HG02981 (cell line): ENCODE measurements at regions not wholly inside any gene's neighbourhood (a gene's known extent, or its start where the extent isn't known, plus 50 kb on each side); places are given as distances from the start of the nearest gene placed in this dataset.

Experiments used
- ATAC-seq: cut with Tn5 transposase; IDR thresholded peaks from one replicate; pipeline ENCODE4 v1.9.1; 2021; ENCODE audit warnings: mild to moderate bottlenecking, moderate library complexity; ENCODE audit not compliant: unreplicated experiment

GRCh38 chr14:53491256-53491883 is 338.2 kb upstream of the DDHD1 start:
- ATAC-seq: no peak

DNA sequence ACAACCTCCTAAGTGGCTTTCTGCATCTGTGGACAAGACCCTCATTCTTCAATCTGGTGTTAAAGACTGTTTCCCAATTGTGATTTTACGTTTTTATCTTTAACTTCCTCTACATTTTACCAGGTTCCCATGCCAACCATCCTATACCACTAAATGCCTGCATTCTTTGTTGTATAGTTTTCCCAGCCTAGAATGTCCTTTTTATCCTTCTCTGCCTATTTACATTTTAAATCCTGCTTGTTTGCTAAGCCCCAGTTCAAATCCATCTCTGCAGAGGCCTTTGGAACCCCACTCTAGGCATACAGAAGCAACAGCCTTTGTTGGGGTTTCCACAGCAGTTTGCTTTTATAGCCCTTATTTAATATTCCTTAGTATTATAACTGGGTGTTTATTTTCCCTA is 325.1 kb upstream of the DDHD1 start:
- no peak for ATAC-seq

GRCh38 chr14:53473480-53473879 is 320.4 kb upstream of the DDHD1 start:
- ATAC-seq: no peak

DNA sequence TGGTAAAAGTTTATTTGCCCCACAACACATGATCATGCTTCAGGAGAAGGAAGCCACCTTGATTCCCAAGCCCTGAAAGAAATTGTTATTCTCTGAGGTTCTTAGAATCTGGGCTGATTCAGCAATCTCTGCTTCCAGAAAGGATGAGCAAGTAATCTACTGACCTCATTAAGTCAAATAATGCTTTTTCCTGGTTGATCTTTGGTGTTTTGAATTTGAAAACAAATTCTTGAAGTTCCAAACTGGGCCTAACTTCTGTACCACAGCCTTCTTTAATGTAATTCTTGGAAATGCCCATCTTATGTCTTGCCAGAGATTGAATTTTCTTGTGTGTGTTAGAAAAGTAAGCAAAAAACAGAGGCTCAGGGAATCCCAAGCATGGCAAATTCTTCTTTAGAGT is 319.2 kb upstream of the DDHD1 start:
- no peak for ATAC-seq

DNA sequence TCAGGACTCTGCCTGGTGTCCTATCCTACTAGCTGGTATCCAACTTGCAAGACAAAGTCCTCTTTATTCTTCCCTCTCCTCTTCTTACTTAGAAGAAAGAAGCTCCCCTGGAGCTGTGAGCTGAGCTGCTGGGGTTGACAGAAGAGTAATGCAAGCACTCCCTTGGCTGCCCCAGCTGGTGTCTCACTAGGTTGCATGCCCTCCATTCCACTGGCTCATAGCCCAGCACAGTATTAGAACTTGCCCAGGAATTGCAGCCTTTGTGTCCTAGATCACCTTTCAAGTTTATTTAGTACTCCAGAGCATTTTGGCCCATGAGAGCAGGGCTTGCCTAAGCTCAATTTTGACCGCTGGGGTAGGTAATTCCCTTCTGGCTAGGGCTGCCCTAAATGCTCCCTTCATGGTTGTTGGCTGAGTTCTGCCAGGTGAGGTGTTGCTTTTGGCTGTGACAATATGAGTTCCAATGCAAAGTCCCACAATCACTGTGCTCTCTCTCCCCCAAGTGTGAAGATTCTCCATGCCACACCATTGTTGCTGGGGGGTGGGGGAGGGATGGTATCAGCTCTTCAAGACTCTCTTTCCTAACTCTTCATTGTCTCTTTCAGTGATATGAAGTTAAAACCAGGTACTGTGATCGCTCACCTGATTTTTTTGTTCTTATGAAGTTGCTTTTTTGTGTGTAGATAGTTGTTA is 317.4 kb upstream of the DDHD1 start:
- ATAC-seq: no peak

DNA sequence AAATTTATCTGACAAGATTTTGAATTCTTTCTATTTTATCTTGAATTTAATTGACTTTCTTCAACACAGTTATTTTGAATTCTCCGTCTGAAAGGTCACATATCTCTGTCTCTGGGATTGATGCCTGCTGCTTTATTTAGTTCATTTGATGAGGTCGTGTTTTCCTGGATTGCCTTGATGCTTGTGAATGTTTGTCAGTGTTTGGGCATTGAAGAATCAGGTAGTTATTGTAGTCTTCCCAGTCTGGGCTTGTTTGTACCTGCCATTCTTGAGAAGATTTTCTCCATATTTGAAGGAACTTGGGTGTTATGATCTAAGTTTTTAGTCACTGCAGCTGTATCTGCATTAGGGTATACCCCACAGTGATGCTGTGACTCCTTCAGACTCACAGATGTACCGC is 315.8 kb upstream of the DDHD1 start:
- ATAC-seq: no peak

DNA sequence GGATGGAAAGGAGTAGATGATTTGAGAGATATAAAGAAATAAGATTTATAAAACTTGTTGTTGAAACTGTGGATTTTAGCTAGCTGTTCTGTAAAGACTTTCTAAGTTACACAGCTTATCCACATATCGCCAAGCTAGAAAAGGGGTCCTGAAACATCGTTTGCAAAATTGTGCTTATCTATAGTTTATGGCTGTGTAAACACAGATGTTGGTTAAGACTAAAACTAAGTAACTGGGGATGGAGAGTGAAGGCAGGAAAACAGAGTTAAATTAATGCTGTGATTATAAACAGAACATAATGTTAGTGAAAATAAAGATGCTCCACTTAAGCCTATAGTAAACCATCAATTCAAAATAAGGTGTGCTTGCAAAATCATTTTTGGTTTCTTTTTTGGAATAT is 311.3 kb upstream of the DDHD1 start:
- ATAC-seq: no peak

- ATAC-seq: no peak
Measured at GRCh38 chr14:53462931-53463778, 310.0 kb upstream of the DDHD1 start.

- no peak for ATAC-seq
Measured at GRCh38 chr14:53461858-53462257, 308.7 kb upstream of the DDHD1 start.

DNA sequence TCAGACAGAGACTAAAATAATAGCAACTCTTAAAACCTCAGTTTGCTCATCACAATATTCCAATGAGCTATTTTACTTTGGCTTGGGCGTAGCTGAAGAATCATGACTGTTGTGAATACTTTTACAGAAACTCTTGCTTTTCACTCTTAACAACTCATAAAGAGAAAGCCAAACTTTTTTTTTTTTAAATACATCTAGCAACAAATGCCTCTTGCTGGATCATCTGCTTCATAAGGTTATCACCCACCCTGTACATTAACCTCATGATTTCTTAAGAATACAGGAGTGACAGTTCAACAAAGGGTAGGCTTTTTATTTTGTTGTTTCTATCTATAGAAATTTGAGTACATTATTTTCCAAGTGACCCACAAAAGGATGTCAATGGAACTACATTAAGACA is 307.4 kb upstream of the DDHD1 start:
- ATAC-seq: no peak

DNA sequence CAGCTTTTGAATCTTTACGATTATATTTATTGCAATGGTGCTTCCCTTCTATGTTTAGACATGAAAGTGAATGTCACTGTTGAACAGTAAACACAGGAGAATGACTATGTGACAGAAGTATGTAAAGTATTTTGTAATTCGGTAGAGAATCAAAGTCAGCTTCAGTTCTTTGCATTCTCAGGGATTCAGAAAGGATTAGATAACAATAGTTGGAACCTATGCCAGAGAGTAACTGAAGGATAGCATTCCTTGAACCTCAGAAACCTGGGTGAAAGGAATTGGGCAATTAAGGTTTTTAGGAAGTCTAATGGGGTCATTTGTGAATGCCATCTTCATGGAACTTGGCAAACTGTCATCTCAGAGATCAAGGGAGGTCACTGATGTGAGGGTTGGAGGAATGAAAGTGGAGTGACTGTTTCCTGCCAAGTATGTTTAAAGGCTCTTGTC is 305.3 kb upstream of the DDHD1 start:
- ATAC-seq: no peak

DNA sequence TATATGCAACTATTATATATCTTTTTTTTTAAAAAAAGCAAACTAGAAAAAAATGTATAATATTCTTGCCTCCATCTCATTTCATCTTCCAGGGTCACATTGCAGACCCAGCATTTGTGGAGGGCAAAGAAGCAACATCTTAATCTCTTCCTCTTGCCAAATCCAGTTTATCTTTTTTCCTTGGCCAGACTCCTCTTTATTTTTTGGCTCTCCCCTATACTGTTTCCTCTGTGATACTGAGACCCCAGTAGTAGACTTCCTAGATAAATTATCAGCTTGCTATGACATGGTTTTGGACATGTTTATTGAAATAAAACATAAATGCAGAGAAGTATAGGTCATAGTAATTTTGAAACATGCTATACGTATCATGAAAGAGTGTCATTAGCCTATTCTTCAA is 303.8 kb upstream of the DDHD1 start:
- ATAC-seq: no peak

- ATAC-seq: no peak
Measured at GRCh38 chr14:53452005-53452673, 299.0 kb upstream of the DDHD1 start.

DNA sequence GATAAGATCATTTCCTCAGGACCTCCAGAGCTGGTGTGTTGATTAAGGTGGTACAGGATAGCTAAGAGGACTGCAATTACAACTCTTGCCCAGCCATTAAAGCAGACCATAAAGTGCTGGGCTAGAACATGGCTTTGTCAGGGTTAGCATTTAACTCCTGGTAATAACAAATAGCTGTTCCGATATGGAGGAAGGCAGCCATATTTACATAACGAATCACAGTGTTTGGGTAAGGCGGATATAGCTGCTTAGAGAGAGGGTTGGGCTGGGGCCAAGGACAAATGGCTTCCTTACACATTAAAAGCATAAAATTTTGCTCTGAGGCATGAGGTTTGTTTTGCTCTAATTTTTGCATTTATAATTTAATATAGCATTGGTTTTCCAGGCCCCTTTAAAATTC is 297.7 kb upstream of the DDHD1 start:
- no peak for ATAC-seq

GRCh38 chr14:53448682-53449081 is 295.6 kb upstream of the DDHD1 start:
- no peak for ATAC-seq

GRCh38 chr14:53444677-53445312 is 291.7 kb upstream of the DDHD1 start:
- ATAC-seq: no peak

DNA sequence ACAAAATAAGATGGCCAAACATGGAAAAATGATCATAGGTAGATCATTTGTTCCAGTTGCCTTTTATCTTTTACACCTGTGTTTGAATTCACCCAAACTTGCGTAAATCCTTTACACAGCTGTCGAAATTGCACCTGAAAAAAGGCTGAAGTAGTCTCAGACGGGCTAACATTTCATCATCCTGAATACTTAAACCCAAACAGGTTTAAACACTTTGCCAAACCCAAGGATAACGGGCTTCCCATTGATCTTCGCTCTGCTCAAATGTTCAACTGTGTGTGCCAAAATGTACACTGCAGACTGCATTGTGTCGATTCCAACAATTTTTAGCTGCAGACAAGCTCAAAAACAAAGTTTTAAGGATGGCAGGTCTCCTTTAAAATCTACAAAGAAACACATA is 288.7 kb upstream of the DDHD1 start:
- ATAC-seq: no peak

DNA sequence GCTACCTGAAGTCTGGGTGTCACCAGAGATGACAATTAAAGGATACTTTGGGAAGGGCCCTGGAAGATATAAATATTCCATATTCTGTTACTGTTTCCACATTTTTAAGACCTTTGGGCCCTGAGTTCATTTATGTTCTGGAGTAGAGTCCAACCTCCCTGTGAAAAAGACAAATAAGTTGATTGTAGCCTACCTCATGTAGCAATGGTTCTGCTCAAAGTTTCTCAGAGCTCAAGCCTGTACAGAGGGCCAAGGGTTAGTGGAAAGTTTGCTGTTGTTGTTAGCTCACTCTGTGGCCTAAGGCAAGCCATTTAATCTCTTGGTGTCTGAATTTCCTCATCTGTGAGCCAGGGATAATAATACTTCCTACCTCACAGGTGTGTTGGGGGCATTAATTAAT is 284.7 kb upstream of the DDHD1 start:
- no peak for ATAC-seq

- peak; percentile 59 for ATAC-seq
Measured at GRCh38 chr14:53432378-53432802, 279.3 kb upstream of the DDHD1 start.

GRCh38 chr14:53430870-53431269 is 277.7 kb upstream of the DDHD1 start:
- no peak for ATAC-seq
